Body of pancreas (tissue), 4 donors: ENCODE measurements at regions not wholly inside any gene's neighbourhood (a gene's known extent, or its start where the extent isn't known, plus 50 kb on each side); places are given as distances from the start of the nearest gene placed in this dataset.

Experiments
- ATAC-seq: fragments of 150-250 bp; one replicate; pipeline ENCODE4 v1.9.1; 2016
- DNase-seq, 4 donors: peaks; one replicate each; pipeline ENCODE4 v3.0.0-alpha.2; 2019
- H3K27ac ChIP-seq, 4 donors: fragments of 200-600 bp; sonication (generic); 1 replicate in 3 of 4; 2 replicates in 1 of 4; pipeline versions ENCODE4 v1.5.1 to v1.6.1; 2016 to 2019; ENCODE audit warnings: mild to moderate bottlenecking in 1 of 4, mixed read lengths in 1 of 4, moderate library complexity in 1 of 4
- H3K27me3 ChIP-seq, 2 donors: fragments of 200-600 bp; sonication (generic); one replicate each; pipeline ENCODE4 v1.6.0; 2016; ENCODE audit warnings: mild to moderate bottlenecking in 1 of 2
- H3K36me3 ChIP-seq, 2 donors: fragments of 200-600 bp; sonication (generic); replicated peaks in 1 of 2; 2 replicates each; pipeline ENCODE4 v1.5.1; 2016; ENCODE audit warnings: low read depth in 2 of 2; ENCODE audit not compliant: insufficient read depth in 1 of 2
- H3K4me1 ChIP-seq: fragments of 200-600 bp; sonication (generic); one replicate; pipeline ENCODE4 v1.6.0; 2016
- H3K4me3 ChIP-seq, 2 donors: fragments of 200-600 bp; sonication (generic); 1 replicate in 1 of 2; 2 replicates in 1 of 2; pipeline ENCODE4 v1.5.1; 2016 to 2019
- H3K9me3 ChIP-seq, 3 donors: fragments of 200-600 bp; sonication (generic); 1 replicate in 2 of 3; 2 replicates in 1 of 3; pipeline ENCODE4 v1.5.1; 2016
- CTCF ChIP-seq, 7 experiments: fragments of 450-650 bp in 4 of 7; fragments of 200-600 bp in 3 of 7; sonication (generic) in 3 of 7; IDR thresholded peaks; one replicate each; pipeline ENCODE4 v1.5.1; 2016 to 2019; ENCODE audit warnings: antibody characterized with exemption in 7 of 7
- POLR2A ChIP-seq, 3 donors: fragments of 450-650 bp; IDR thresholded peaks; one replicate each; pipeline ENCODE4 v1.6.1; 2016; ENCODE audit warnings: antibody characterized with exemption in 3 of 3, mild to moderate bottlenecking in 2 of 3
- WGBS, 2 donors: methylation state at CpG; one replicate each; pipeline ENCODE4 v1.1.5; 2017; 5-methylcytosine and 5-hydroxymethylcytosine counted together
- intact Hi-C: fragments of 100-400 bp; cut with DNase I; formaldehyde crosslinking; loops from one replicate; pipeline ENCODE4 v1.15.1; 2023

- Histone ChIP-seq H3K4me3 (no peak overlapping the region), H3K27ac (no peak overlapping the region), H3K36me3 (no peaks in the 10 kb centered on the region), H3K27me3 (no peaks in the 10 kb centered on the region), H3K9me3 (no peaks in the 10 kb centered on the region), H3K4me1 (peaks cover 6% of the 10 kb centered on the region)
- ATAC-seq (no peak), DNase-seq (no peak)
- no peak for TF ChIP-seq POLR2A (IDR thresholded peaks at IDR 0.05)
- no peak for TF ChIP-seq CTCF (IDR thresholded peaks at IDR 0.05)
- WGBS, 2 donors, result 61 to 65% methylated on average over 1 of the region's 1 CpG
- intact Hi-C loops, result no loop called here
Observed at GRCh38 chr5:173535166-173535975, 81.1 kb downstream of the BOD1 start.

- peak; percentile 55 for ATAC-seq
Observed at GRCh38 chr5:173534664-173535063, 81.8 kb downstream of the BOD1 start.

GRCh38 chr5:173534031-173534430 is 82.4 kb downstream of the BOD1 start:
- H3K27ac ChIP-seq, result no peak overlapping the region
- H3K36me3 ChIP-seq, result no peaks in the 10 kb centered on the region
- 0 to 33% methylated on average over 1 of the region's 1 CpG for WGBS, 2 donors
- no peaks in the 10 kb centered on the region for H3K27me3 ChIP-seq
- no peak for DNase-seq
- H3K9me3 ChIP-seq, result no peaks in the 10 kb centered on the region
- no peak overlapping the region for H3K4me3 ChIP-seq
- intact Hi-C loops, result no loop called here
- TF ChIP-seq CTCF (IDR thresholded peaks at IDR 0.05) (no peak), POLR2A (IDR thresholded peaks at IDR 0.05) (no peak)
- H3K4me1 ChIP-seq, result peaks cover 6% of the 10 kb centered on the region
- no peak for ATAC-seq

More at GRCh38 chr5:173534664-173535063, 81.8 kb downstream of the BOD1 start:
- 33 to 80% methylated on average over 2 of the region's 2 CpGs for WGBS, 2 donors
- no peak for TF ChIP-seq CTCF (IDR thresholded peaks at IDR 0.05)
- TF ChIP-seq POLR2A (IDR thresholded peaks at IDR 0.05), result no peak
- no peak for DNase-seq
- H3K27ac ChIP-seq, result no peak overlapping the region
- intact Hi-C loops, result no loop called here
- H3K36me3 ChIP-seq, result no peaks in the 10 kb centered on the region
- peaks cover 6% of the 10 kb centered on the region for H3K4me1 ChIP-seq
- H3K4me3 ChIP-seq, result no peak overlapping the region
- no peaks in the 10 kb centered on the region for H3K27me3 ChIP-seq
- no peaks in the 10 kb centered on the region for H3K9me3 ChIP-seq

GRCh38 chr5:173532689-173533250 is 83.7 kb downstream of the BOD1 start:
- Histone ChIP-seq H3K9me3 (no peaks in the 10 kb centered on the region), H3K4me1 (peaks cover 6% of the 10 kb centered on the region), H3K4me3 (no peak overlapping the region), H3K27ac (no peak overlapping the region), H3K27me3 (no peaks in the 10 kb centered on the region), H3K36me3 (no peaks in the 10 kb centered on the region)
- intact Hi-C loops, result no loop called here
- TF ChIP-seq CTCF (IDR thresholded peaks at IDR 0.05) (no peak), POLR2A (IDR thresholded peaks at IDR 0.05) (no peak)
- DNase-seq (no peak), ATAC-seq (no peak)
- WGBS, 2 donors, result 71 to 82% methylated on average over 4 to 6 of the region's 6 CpGs
